ENCODE measurements at regions not wholly inside any gene's neighbourhood (a gene's known extent, or its start where the extent isn't known, plus 50 kb on each side); places are given as distances from the start of the nearest gene placed in this dataset.

DNA sequence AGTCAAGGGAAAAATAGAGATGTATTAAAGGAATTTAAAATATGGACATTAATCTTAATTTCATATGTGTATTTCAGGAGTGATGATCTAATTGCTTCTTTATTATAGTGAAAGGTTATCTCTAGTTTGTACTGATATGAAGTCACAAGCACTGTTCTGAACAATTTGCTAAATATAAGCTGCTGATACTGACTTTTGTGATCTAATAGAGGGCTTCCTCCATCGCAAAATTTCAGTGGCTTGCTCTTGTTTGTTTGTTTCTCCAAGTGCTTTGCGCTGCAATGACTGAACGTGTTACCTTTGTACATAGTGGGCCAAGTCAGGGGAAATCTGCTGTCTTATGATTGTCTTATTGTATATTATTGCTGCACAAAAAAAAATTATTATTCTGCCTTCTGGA, 307.0 kb downstream of the KCNJ2 start:
- TF ChIP-seq, protein P1, sequence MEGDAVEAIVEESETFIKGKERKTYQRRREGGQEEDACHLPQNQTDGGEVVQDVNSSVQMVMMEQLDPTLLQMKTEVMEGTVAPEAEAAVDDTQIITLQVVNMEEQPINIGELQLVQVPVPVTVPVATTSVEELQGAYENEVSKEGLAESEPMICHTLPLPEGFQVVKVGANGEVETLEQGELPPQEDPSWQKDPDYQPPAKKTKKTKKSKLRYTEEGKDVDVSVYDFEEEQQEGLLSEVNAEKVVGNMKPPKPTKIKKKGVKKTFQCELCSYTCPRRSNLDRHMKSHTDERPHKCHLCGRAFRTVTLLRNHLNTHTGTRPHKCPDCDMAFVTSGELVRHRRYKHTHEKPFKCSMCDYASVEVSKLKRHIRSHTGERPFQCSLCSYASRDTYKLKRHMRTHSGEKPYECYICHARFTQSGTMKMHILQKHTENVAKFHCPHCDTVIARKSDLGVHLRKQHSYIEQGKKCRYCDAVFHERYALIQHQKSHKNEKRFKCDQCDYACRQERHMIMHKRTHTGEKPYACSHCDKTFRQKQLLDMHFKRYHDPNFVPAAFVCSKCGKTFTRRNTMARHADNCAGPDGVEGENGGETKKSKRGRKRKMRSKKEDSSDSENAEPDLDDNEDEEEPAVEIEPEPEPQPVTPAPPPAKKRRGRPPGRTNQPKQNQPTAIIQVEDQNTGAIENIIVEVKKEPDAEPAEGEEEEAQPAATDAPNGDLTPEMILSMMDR (IDR thresholded peaks at IDR 0.05; ENCODE audit: low read length), result no peak
- TF ChIP-seq EZH2 (IDR thresholded peaks at IDR 0.05; ENCODE audit: borderline replicate concordance, low read length), result no peak

Measured in OCI-LY1 (cell line).